DMS 273 treated with DMSO at 0.1 percent for 48 hours (cell line): ENCODE measurements at regions not wholly inside any gene's neighbourhood (a gene's known extent, or its start where the extent isn't known, plus 50 kb on each side); places are given as distances from the start of the nearest gene placed in this dataset.
"Not testable (repeated sequence)": the region's sequence is repeated elsewhere in the genome, so short reads cannot be mapped to it uniquely, and the experiment has no call there.

ENCODE experiments used
- DNase-seq: peaks from one replicate; lab custom pipeline; 2025; lab: John Stamatoyannopoulos, UW

- DNase-seq, result no peak
Measured at GRCh38 chr7:112937651-112938415, 147.6 kb upstream of the TMEM168 start.

GRCh38 chr7:112933598-112933997 is 143.4 kb upstream of the TMEM168 start:
- no peak for DNase-seq

- DNase-seq, result no peak
Measured at GRCh38 chr7:112930787-112931186, 140.6 kb upstream of the TMEM168 start.

GRCh38 chr7:112929421-112929820 is 139.2 kb upstream of the TMEM168 start:
- no peak for DNase-seq

- no peak for DNase-seq
Measured at GRCh38 chr7:112926018-112926417, 135.8 kb upstream of the TMEM168 start.

- DNase-seq, result not testable (repeated sequence)
Measured at GRCh38 chr7:112922546-112922945, 132.4 kb upstream of the TMEM168 start.

GRCh38 chr7:112916431-112916830 is 126.2 kb upstream of the TMEM168 start:
- not testable (repeated sequence) for DNase-seq

GRCh38 chr7:112908086-112908485 is 117.9 kb upstream of the TMEM168 start:
- peak; percentile 8 for DNase-seq

- DNase-seq, result no peak
Measured at GRCh38 chr7:112907658-112908057, 117.5 kb upstream of the TMEM168 start.

- DNase-seq, result no peak
Measured at GRCh38 chr7:112905950-112906349, 115.8 kb upstream of the TMEM168 start.

GRCh38 chr7:112905413-112905812 is 115.2 kb upstream of the TMEM168 start:
- DNase-seq, result no peak

GRCh38 chr7:112898432-112899290 is 108.5 kb upstream of the TMEM168 start:
- DNase-seq, result peak; percentile 26

GRCh38 chr7:112897839-112898431 is 107.7 kb upstream of the TMEM168 start:
- DNase-seq, result no peak

GRCh38 chr7:112896026-112896601 is 105.9 kb upstream of the TMEM168 start:
- no peak for DNase-seq

GRCh38 chr7:112892263-112892662 is 102.1 kb upstream of the TMEM168 start:
- DNase-seq, result no peak

GRCh38 chr7:112891698-112892097 is 101.5 kb upstream of the TMEM168 start:
- DNase-seq, result no peak

- DNase-seq, result no peak
Measured at GRCh38 chr7:112889834-112890438, 99.7 kb upstream of the TMEM168 start.

- DNase-seq, result no peak
Measured at GRCh38 chr7:112889268-112889667, 99.1 kb upstream of the TMEM168 start.

- no peak for DNase-seq
Measured at GRCh38 chr7:112888781-112889180, 98.6 kb upstream of the TMEM168 start.

- no peak for DNase-seq
Measured at GRCh38 chr7:112887976-112888375, 97.8 kb upstream of the TMEM168 start.

- no peak for DNase-seq
Measured at GRCh38 chr7:112887337-112887736, 97.1 kb upstream of the TMEM168 start.

- no peak for DNase-seq
Measured at GRCh38 chr7:112886208-112886607, 96.0 kb upstream of the TMEM168 start.
